Cardiac fibroblast (primary cell): ENCODE measurements at regions not wholly inside any gene's neighbourhood (a gene's known extent, or its start where the extent isn't known, plus 50 kb on each side); places are given as distances from the start of the nearest gene placed in this dataset.
"Not testable (repeated sequence)": the region's sequence is repeated elsewhere in the genome, so short reads cannot be mapped to it uniquely, and the experiment has no call there.

Experiments used
- DNase-seq, 2 donors: peaks; one replicate each; pipeline versions ENCODE4 v3.0.0 to v3.0.0-alpha.2; 2010; ENCODE audit warnings: low read depth in 2 of 2
- H3K4me3 ChIP-seq, 2 donors: replicated peaks in 1 of 2; 1 replicate in 1 of 2; 2 replicates in 1 of 2; pipeline ENCODE4 v1.5.1; 2011; ENCODE audit warnings: low read depth in 2 of 2, low read length in 2 of 2, mild to moderate bottlenecking in 2 of 2, moderate library complexity in 1 of 2
- CTCF ChIP-seq: IDR thresholded peaks from one replicate; pipeline ENCODE4 v1.5.1; 2011; ENCODE audit warnings: low read depth, mild to moderate bottlenecking, low read length, inconsistent platforms

- no peak for DNase-seq
- no peak for TF ChIP-seq CTCF
- H3K4me3 ChIP-seq, result no peak overlapping the region
Observed at GRCh38 chr13:65719831-65720230, 1510.3 kb downstream of the PCDH9 start.

GRCh38 chr13:65710514-65710913, 1519.6 kb downstream of the PCDH9 start:
- DNase-seq, result peak in 1 of 2 donors; percentile 0
- TF ChIP-seq CTCF, result no peak
- H3K4me3 ChIP-seq, result no peak overlapping the region

GRCh38 chr13:65697843-65698242, 1532.3 kb downstream of the PCDH9 start:
- TF ChIP-seq CTCF, result no peak
- H3K4me3 ChIP-seq, result no peak overlapping the region
- DNase-seq, result no peak

GRCh38 chr13:65679240-65679639, 1550.9 kb downstream of the PCDH9 start:
- peak; percentile 6 to 52 for DNase-seq
- TF ChIP-seq CTCF, result no peak
- no peak overlapping the region for H3K4me3 ChIP-seq

- TF ChIP-seq CTCF, result peak; percentile 15
- peak; percentile 39 to 42 for DNase-seq
- no peak overlapping the region for H3K4me3 ChIP-seq
Observed at GRCh38 chr13:65677906-65678305, 1552.2 kb downstream of the PCDH9 start.

- not testable (repeated sequence) for H3K4me3 ChIP-seq, DNase-seq
Observed at GRCh38 chr13:65675383-65675782, 1554.8 kb downstream of the PCDH9 start.

GRCh38 chr13:65670014-65670625, 1560.0 kb downstream of the PCDH9 start:
- no peak overlapping the region for H3K4me3 ChIP-seq
- no peak for DNase-seq
- TF ChIP-seq CTCF, result no peak
